ENCODE measurements at regions not wholly inside any gene's neighbourhood (a gene's known extent, or its start where the extent isn't known, plus 50 kb on each side); places are given as distances from the start of the nearest gene placed in this dataset.

DNA sequence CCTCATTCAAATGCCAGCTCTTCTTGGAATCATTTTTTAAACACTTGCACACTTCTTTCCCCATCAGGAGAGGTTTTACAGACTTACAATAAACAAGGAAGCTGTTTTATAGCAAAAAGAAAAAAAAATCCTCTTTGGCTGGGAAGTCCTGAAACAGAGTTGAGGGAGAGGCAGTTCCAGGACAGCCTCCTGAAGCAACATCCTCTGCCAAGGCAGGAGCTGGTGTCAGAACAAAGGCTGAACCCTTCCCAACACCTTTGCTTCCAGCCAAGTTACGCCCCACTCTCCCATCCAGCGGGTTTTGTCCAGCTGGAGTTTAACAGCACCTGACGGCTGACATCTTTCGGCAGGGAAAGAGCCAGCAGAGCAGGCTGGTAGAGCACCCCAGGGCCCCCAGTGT is 287.8 kb downstream of the RRAGC start:
- TF ChIP-seq CEBPB (IDR thresholded peaks at IDR 0.05; ENCODE audit: low read depth) (no peak), POLR2A (IDR thresholded peaks at IDR 0.05; ENCODE audit: borderline replicate concordance, extremely low read depth, insufficient read depth, insufficient read length) (no peak), RAD21 (IDR thresholded peaks at IDR 0.05; ENCODE audit: low read depth) (no peak), EZH2 (IDR thresholded peaks at IDR 0.05) (no peak), ZFX (IDR thresholded peaks at IDR 0.05) (no peak)
- TF ChIP-seq, protein P1, sequence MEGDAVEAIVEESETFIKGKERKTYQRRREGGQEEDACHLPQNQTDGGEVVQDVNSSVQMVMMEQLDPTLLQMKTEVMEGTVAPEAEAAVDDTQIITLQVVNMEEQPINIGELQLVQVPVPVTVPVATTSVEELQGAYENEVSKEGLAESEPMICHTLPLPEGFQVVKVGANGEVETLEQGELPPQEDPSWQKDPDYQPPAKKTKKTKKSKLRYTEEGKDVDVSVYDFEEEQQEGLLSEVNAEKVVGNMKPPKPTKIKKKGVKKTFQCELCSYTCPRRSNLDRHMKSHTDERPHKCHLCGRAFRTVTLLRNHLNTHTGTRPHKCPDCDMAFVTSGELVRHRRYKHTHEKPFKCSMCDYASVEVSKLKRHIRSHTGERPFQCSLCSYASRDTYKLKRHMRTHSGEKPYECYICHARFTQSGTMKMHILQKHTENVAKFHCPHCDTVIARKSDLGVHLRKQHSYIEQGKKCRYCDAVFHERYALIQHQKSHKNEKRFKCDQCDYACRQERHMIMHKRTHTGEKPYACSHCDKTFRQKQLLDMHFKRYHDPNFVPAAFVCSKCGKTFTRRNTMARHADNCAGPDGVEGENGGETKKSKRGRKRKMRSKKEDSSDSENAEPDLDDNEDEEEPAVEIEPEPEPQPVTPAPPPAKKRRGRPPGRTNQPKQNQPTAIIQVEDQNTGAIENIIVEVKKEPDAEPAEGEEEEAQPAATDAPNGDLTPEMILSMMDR (IDR thresholded peaks at IDR 0.05 in 2 of 3, conservative IDR thresholded peaks at IDR 0.05 in 1 of 3; ENCODE audit: borderline replicate concordance in 1 of 3, insufficient read depth in 1 of 3, low read depth in 2 of 3, low read length in 2 of 3) = no peak
- TF ChIP-seq, protein P2, sequence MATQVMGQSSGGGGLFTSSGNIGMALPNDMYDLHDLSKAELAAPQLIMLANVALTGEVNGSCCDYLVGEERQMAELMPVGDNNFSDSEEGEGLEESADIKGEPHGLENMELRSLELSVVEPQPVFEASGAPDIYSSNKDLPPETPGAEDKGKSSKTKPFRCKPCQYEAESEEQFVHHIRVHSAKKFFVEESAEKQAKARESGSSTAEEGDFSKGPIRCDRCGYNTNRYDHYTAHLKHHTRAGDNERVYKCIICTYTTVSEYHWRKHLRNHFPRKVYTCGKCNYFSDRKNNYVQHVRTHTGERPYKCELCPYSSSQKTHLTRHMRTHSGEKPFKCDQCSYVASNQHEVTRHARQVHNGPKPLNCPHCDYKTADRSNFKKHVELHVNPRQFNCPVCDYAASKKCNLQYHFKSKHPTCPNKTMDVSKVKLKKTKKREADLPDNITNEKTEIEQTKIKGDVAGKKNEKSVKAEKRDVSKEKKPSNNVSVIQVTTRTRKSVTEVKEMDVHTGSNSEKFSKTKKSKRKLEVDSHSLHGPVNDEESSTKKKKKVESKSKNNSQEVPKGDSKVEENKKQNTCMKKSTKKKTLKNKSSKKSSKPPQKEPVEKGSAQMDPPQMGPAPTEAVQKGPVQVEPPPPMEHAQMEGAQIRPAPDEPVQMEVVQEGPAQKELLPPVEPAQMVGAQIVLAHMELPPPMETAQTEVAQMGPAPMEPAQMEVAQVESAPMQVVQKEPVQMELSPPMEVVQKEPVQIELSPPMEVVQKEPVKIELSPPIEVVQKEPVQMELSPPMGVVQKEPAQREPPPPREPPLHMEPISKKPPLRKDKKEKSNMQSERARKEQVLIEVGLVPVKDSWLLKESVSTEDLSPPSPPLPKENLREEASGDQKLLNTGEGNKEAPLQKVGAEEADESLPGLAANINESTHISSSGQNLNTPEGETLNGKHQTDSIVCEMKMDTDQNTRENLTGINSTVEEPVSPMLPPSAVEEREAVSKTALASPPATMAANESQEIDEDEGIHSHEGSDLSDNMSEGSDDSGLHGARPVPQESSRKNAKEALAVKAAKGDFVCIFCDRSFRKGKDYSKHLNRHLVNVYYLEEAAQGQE (IDR thresholded peaks at IDR 0.05; ENCODE audit: low read depth) = no peak
